Transverse colon (tissue), 4 donors: ENCODE measurements at regions not wholly inside any gene's neighbourhood (a gene's known extent, or its start where the extent isn't known, plus 50 kb on each side); places are given as distances from the start of the nearest gene placed in this dataset.

Experiments
- EP300 ChIP-seq: sonication (generic); formaldehyde crosslinking; IDR thresholded peaks from one replicate; pipeline ENCODE4 v1.6.1; 2017; ENCODE audit warnings: antibody characterized with exemption, low read depth
- POLR2A ChIP-seq: fragments of 450-650 bp; IDR thresholded peaks from one replicate; pipeline ENCODE4 v1.6.1; 2016; ENCODE audit warnings: antibody characterized with exemption, mild to moderate bottlenecking, moderate library complexity
- POLR2AphosphoS5 ChIP-seq, 3 donors: sonication (generic); formaldehyde crosslinking; IDR thresholded peaks; one replicate each; pipeline ENCODE4 v1.6.1; 2016; ENCODE audit warnings: antibody characterized with exemption in 3 of 3
- TF ChIP-seq, protein P1 (sequence below), 5 experiments: fragments of 200-600 bp in 3 of 5; fragments of 450-650 bp in 2 of 5; sonication (generic) in 3 of 5; IDR thresholded peaks; 1 replicate in 2 of 5; 2 replicates in 3 of 5; pipeline ENCODE4 v1.5.1; 2016 to 2017; ENCODE audit warnings: antibody characterized with exemption in 5 of 5, inconsistent platforms in 3 of 5, mild to moderate bottlenecking in 2 of 5, moderate library complexity in 1 of 5

DNA sequence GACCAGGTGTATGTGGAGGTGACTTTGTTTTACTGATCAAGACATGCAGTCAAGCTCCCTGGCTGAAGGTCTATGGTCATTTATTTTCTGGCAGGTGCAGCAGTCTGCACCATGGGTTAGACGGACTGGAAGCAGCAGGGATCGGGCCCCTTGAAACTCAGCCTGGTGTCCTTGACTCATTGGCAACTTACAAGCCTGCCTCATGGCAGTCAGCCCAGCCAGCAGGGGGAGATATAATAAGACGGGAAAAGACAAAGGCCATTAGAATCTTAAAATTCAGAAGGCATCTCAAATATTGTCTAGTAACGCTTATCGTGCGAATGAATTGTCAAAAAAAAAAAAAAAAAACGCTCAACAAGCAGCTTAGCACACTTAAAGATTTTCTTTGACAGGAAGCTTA is 308.2 kb downstream of the EN1 start:
- no peak for TF ChIP-seq POLR2AphosphoS5 (IDR thresholded peaks at IDR 0.05)
- TF ChIP-seq, protein P1, sequence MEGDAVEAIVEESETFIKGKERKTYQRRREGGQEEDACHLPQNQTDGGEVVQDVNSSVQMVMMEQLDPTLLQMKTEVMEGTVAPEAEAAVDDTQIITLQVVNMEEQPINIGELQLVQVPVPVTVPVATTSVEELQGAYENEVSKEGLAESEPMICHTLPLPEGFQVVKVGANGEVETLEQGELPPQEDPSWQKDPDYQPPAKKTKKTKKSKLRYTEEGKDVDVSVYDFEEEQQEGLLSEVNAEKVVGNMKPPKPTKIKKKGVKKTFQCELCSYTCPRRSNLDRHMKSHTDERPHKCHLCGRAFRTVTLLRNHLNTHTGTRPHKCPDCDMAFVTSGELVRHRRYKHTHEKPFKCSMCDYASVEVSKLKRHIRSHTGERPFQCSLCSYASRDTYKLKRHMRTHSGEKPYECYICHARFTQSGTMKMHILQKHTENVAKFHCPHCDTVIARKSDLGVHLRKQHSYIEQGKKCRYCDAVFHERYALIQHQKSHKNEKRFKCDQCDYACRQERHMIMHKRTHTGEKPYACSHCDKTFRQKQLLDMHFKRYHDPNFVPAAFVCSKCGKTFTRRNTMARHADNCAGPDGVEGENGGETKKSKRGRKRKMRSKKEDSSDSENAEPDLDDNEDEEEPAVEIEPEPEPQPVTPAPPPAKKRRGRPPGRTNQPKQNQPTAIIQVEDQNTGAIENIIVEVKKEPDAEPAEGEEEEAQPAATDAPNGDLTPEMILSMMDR (IDR thresholded peaks at IDR 0.05): no peak
- TF ChIP-seq POLR2A: no peak
- TF ChIP-seq EP300: no peak
